ENCODE measurements at regions not wholly inside any gene's neighbourhood (a gene's known extent, or its start where the extent isn't known, plus 50 kb on each side); places are given as distances from the start of the nearest gene placed in this dataset.

DNA sequence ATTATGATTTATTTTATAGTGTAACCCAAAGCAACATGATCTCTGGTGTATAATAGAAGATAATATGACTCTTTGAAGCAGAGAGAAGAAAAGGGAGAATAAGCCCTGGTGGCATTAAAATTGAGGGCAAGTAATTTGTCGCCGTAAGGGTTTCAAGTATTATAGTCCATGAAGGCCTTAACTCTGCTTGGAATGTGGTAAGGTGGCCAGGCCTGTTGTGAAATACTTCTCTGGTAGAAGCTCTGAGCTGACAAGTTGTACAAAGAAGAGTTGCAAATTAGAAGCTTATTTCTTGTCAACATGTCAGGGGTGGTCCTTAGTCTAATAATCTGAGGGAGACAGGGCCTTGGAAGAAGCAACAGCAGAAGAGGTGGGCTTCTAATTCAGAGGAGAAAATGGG is 151.7 kb upstream of the HHIP start:
- TF ChIP-seq SMC3 (conservative IDR thresholded peaks at IDR 0.05; ENCODE audit: insufficient read depth, low read depth, low read length) (no peak), NR3C1 (CRISPR knock-in tag; IDR thresholded peaks at IDR 0.05) (no peak), SAFB (IDR thresholded peaks at IDR 0.05; ENCODE audit: borderline replicate concordance, low read depth, low read length) (no peak), JUN (IDR thresholded peaks at IDR 0.05; ENCODE audit: borderline replicate concordance, low read depth, low read length) (no peak), JUN (CRISPR knock-in tag; IDR thresholded peaks at IDR 0.05; ENCODE audit: borderline replicate concordance) (no peak), EZH2 (IDR thresholded peaks at IDR 0.05; ENCODE audit: borderline replicate concordance, low read depth, low read length) (no peak), CC2D1A (IDR thresholded peaks at IDR 0.05) (no peak)
